ENCODE measurements at regions not wholly inside any gene's neighbourhood (a gene's known extent, or its start where the extent isn't known, plus 50 kb on each side); places are given as distances from the start of the nearest gene placed in this dataset.

- ChIA-PET RAD21 (ENCODE audit: unreplicated experiment) (no interaction called here), POLR2A (no interaction called here), SMC1A (ENCODE audit: uncharacterized antibody, unreplicated experiment) (no interaction called here), CTCF (no interaction called here)
- TF ChIP-seq CTCF (IDR thresholded peaks at IDR 0.05 in 2 of 3, conservative IDR thresholded peaks at IDR 0.05 in 1 of 3; ENCODE audit: control insufficient read depth in 2 of 3, extremely low read depth in 1 of 3, insufficient read depth in 1 of 3, low read depth in 3 of 3, low read length in 3 of 3) (no peak), SPI1 (IDR thresholded peaks at IDR 0.05; ENCODE audit: borderline replicate concordance, insufficient read depth, low read depth, low read length) (no peak), HDGF (IDR thresholded peaks at IDR 0.05) (no peak), RAD21 (IDR thresholded peaks at IDR 0.05; ENCODE audit: insufficient read depth, low read depth, low read length) (no peak), PAX8 (IDR thresholded peaks at IDR 0.05) (no peak), ZNF207 (IDR thresholded peaks at IDR 0.05; ENCODE audit: borderline replicate concordance) (no peak), IRF5 (IDR thresholded peaks at IDR 0.05; ENCODE audit: borderline replicate concordance) (no peak), CHD4 (IDR thresholded peaks at IDR 0.05) (no peak), ATF7 (IDR thresholded peaks at IDR 0.05; ENCODE audit: low read depth) (no peak), RBBP5 (conservative IDR thresholded peaks at IDR 0.05) (no peak), BHLHE40 (IDR thresholded peaks at IDR 0.05; ENCODE audit: borderline replicate concordance in 1 of 2, low read depth in 2 of 2, low read length in 1 of 2) (no peak), JUNB (IDR thresholded peaks at IDR 0.05) (no peak), SIX5 (IDR thresholded peaks at IDR 0.05; ENCODE audit: low read depth, low read length, severe bottlenecking) (no peak), NFXL1 (IDR thresholded peaks at IDR 0.05; ENCODE audit: borderline replicate concordance) (no peak), RAD51 (IDR thresholded peaks at IDR 0.05) (no peak), NBN (IDR thresholded peaks at IDR 0.05) (no peak), CREM (IDR thresholded peaks at IDR 0.05; ENCODE audit: low read depth) (no peak), PRDM15 (CRISPR knock-in tag; IDR thresholded peaks at IDR 0.05) (no peak), MLLT1 (IDR thresholded peaks at IDR 0.05) (no peak), SMAD5 (IDR thresholded peaks at IDR 0.05; ENCODE audit: low read depth) (no peak)
- DNase-seq (ENCODE audit: low read depth, low spot score) = no peak
- Histone ChIP-seq H3K9me3 (replicated peaks; ENCODE audit: control insufficient read depth, insufficient read depth, low read length) (no peaks in the 10 kb centered on the region; the same call in 2 of the 3 replicates), H3K4me3 (no peak overlapping the region), H3K27ac (ENCODE audit: control insufficient read depth, insufficient read depth) (no peak overlapping the region), H3K4me1 (ENCODE audit: control insufficient read depth, insufficient read depth, low read length) (no peaks in the 10 kb centered on the region), H3K79me2 (ENCODE audit: control insufficient read depth, insufficient read depth, low read length) (no peaks in the 10 kb centered on the region), H3K9ac (ENCODE audit: control insufficient read depth, insufficient read depth, low read length) (no peak overlapping the region), H4K20me1 (ENCODE audit: control insufficient read depth, insufficient read depth) (no peaks in the 10 kb centered on the region), H3K4me2 (ENCODE audit: control insufficient read depth, insufficient read depth) (no peak overlapping the region), H3K27me3 (replicated peaks in 1 of 2; ENCODE audit: control insufficient read depth in 2 of 2, insufficient read depth in 2 of 2, low read length in 1 of 2) (no peaks in the 10 kb centered on the region), H3K36me3 (ENCODE audit: control insufficient read depth in 2 of 2, insufficient read depth in 2 of 2, low read length in 1 of 2) (no peaks in the 10 kb centered on the region), H2AFZ (ENCODE audit: control insufficient read depth, low read depth, low read length) (no peak overlapping the region)
- no peak for ATAC-seq
- 12% methylated on average over 2 of the region's 2 CpGs for WGBS (ENCODE audit: insufficient coverage, insufficient replicate concordance, low lambda C conversion rate, missing lambda C conversion rate)
- in situ Hi-C loops (cut with MboI) (no loop called here), intact Hi-C loops (cut with micrococcal nuclease; ENCODE audit: unreplicated experiment) (no loop called here)
- BruUV-seq (replicated peaks) = no TSS peak
- no peak for FAIRE-seq
Measured at GRCh38 chr1:42081475-42081874, 71.7 kb upstream of the GUCA2B start.

All from GM12878 (cell line).